GM12878 (cell line): ENCODE measurements at regions not wholly inside any gene's neighbourhood (a gene's known extent, or its start where the extent isn't known, plus 50 kb on each side); places are given as distances from the start of the nearest gene placed in this dataset.

ENCODE experiments used
- ATAC-seq: fragments of 200-7000 bp; cut with Tn5 transposase; 3 replicates; pipeline ENCODE4 v1.9.1; 2020; ENCODE audit warnings: mild to moderate bottlenecking, moderate library complexity
- BruUV-seq: library from RNA; stranded (reverse); fragments of 400-500 nt; replicated peaks from 2 replicates; lab custom pipeline; 2021; lab: Mats Ljungman, UMichigan
- CTCF ChIA-PET: fragments of 300-600 bp; sonication (Branson Sonifier 250); formaldehyde crosslinking; extraction: SDS; loops from one replicate; lab custom pipeline; 2021; ENCODE audit warnings: inconsistent platforms; lab: Yijun Ruan, JAX
- POLR2A ChIA-PET: fragments of 350-600 bp; formaldehyde crosslinking; extraction: SDS; loops from one replicate; lab custom pipeline; 2021; ENCODE audit warnings: inconsistent platforms; lab: Charles Lee
- RAD21 ChIA-PET: fragments of 300-600 bp; sonication (Branson Sonifier 250); formaldehyde crosslinking; loops from one replicate; lab custom pipeline; 2023; ENCODE audit warnings: antibody characterized with exemption; ENCODE audit not compliant: unreplicated experiment; lab: Charles Lee
- SMC1A ChIA-PET: fragments of 300-600 bp; sonication (Branson Sonifier 250); formaldehyde crosslinking; loops from one replicate; lab custom pipeline; 2023; ENCODE audit not compliant: unreplicated experiment, uncharacterized antibody; lab: Charles Lee
- DNase-seq: peaks from one replicate; pipeline ENCODE4 v3.0.0-alpha.2; 2011; ENCODE audit warnings: low read depth, low spot score
- FAIRE-seq: peaks from 3 replicates; lab custom pipeline; 2011; peaks lifted over from hg19 to GRCh38; lab: Jason Lieb, UNC
- H2AFZ ChIP-seq: 2 replicates; pipeline ENCODE4 v1.6.0; 2011; ENCODE audit warnings: low read depth, low read length, control low read depth; ENCODE audit not compliant: control insufficient read depth
- H3K27ac ChIP-seq: 2 replicates; pipeline ENCODE4 v1.5.1; 2011; ENCODE audit warnings: control low read depth; ENCODE audit not compliant: control insufficient read depth, insufficient read depth
- H3K27me3 ChIP-seq, 2 experiments: replicated peaks in 1 of 2; 2 replicates each; pipeline versions ENCODE4 v1.6.0 to v1.6.1; 2011; ENCODE audit warnings: low read length in 1 of 2; ENCODE audit not compliant: control insufficient read depth in 2 of 2, insufficient read depth in 2 of 2
- H3K36me3 ChIP-seq, 2 experiments: 2 replicates each; pipeline ENCODE4 v1.5.1; 2011; ENCODE audit warnings: low read length in 1 of 2; ENCODE audit not compliant: control insufficient read depth in 2 of 2, insufficient read depth in 2 of 2
- H3K4me1 ChIP-seq: 2 replicates; pipeline ENCODE4 v1.6.1; 2011; ENCODE audit warnings: mild to moderate bottlenecking, low read length, moderate library complexity, mixed read lengths; ENCODE audit not compliant: control insufficient read depth, insufficient read depth
- H3K4me2 ChIP-seq: 2 replicates; pipeline ENCODE4 v1.6.0; 2011; ENCODE audit warnings: control low read depth; ENCODE audit not compliant: control insufficient read depth, insufficient read depth
- H3K4me3 ChIP-seq: fragments of 200-600 bp; sonication (generic); 2 replicates; pipeline ENCODE4 v1.5.1; 2016
- H3K79me2 ChIP-seq: 2 replicates; pipeline ENCODE4 v1.6.0; 2011; ENCODE audit warnings: low read length; ENCODE audit not compliant: control insufficient read depth, insufficient read depth
- H3K9ac ChIP-seq: 2 replicates; pipeline ENCODE4 v1.8.0; 2011; ENCODE audit warnings: low read length, control low read depth, mixed read lengths; ENCODE audit not compliant: control insufficient read depth, insufficient read depth
- H3K9me3 ChIP-seq: replicated peaks from 3 replicates; pipeline ENCODE4 v1.5.1; 2011; ENCODE audit warnings: mild to moderate bottlenecking, low read length; ENCODE audit not compliant: control insufficient read depth, insufficient read depth
- H4K20me1 ChIP-seq: 2 replicates; pipeline ENCODE4 v1.6.0; 2011; ENCODE audit not compliant: control insufficient read depth, insufficient read depth
- BRCA1 ChIP-seq: IDR thresholded peaks from 2 replicates; pipeline ENCODE4 v1.6.1; 2011; ENCODE audit warnings: low read depth, low read length, improper control_type of control experiment
- CBX5 ChIP-seq: sonication (generic); IDR thresholded peaks from 2 replicates; pipeline ENCODE4 v1.6.1; 2016; ENCODE audit warnings: low read depth, moderate library complexity, mild to moderate bottlenecking, inconsistent platforms
- CREB1 ChIP-seq: IDR thresholded peaks from 2 replicates; pipeline ENCODE4 v1.6.1; 2012; ENCODE audit warnings: low read depth, mild to moderate bottlenecking, inconsistent platforms
- CREM ChIP-seq: IDR thresholded peaks from 2 replicates; pipeline ENCODE4 v1.6.1; 2014; ENCODE audit warnings: antibody characterized with exemption, low read depth
- JUNB ChIP-seq: IDR thresholded peaks from 2 replicates; pipeline ENCODE4 v1.6.1; 2016; ENCODE audit warnings: antibody characterized with exemption, mild to moderate bottlenecking
- JUND ChIP-seq: IDR thresholded peaks from 2 replicates; pipeline ENCODE4 v1.6.1; 2012; ENCODE audit warnings: low read depth, mild to moderate bottlenecking, low read length, improper control_type of control experiment, moderate library complexity
- NFIC ChIP-seq: IDR thresholded peaks from 2 replicates; pipeline ENCODE4 v1.6.1; 2012; ENCODE audit warnings: low read depth, mild to moderate bottlenecking, inconsistent platforms, low read length, moderate library complexity
- RELA ChIP-seq: fragments of 450-650 bp; IDR thresholded peaks from 2 replicates; pipeline ENCODE4 v1.8.0; 2014; ENCODE audit warnings: borderline replicate concordance; ENCODE audit not compliant: partially characterized antibody
- RFX5 ChIP-seq: IDR thresholded peaks from 2 replicates; pipeline ENCODE4 v1.6.1; 2011; ENCODE audit warnings: low read depth, low read length, improper control_type of control experiment
- SREBF1 ChIP-seq: IDR thresholded peaks from 2 replicates; pipeline ENCODE4 v1.6.1; 2012; ENCODE audit warnings: mild to moderate bottlenecking, low read length
- SRF ChIP-seq, 2 experiments: IDR thresholded peaks; 2 replicates each; pipeline ENCODE4 v1.6.1; 2011; ENCODE audit warnings: low read depth in 2 of 2, low read length in 2 of 2, mild to moderate bottlenecking in 1 of 2, moderate library complexity in 1 of 2
- SUPT20H ChIP-seq: IDR thresholded peaks from 2 replicates; pipeline ENCODE4 v1.6.1; 2011; ENCODE audit warnings: low read depth, mild to moderate bottlenecking, low read length, moderate library complexity, borderline replicate concordance; ENCODE audit not compliant: control insufficient read depth
- TARDBP ChIP-seq: IDR thresholded peaks from 2 replicates; pipeline ENCODE4 v1.6.1; 2016; ENCODE audit warnings: borderline replicate concordance
- TBL1XR1 ChIP-seq: IDR thresholded peaks from 2 replicates; pipeline ENCODE4 v1.6.1; 2012; ENCODE audit warnings: low read depth, low read length, improper control_type of control experiment
- TCF12 ChIP-seq: IDR thresholded peaks from 2 replicates; pipeline ENCODE4 v1.6.1; 2011; ENCODE audit warnings: low read depth, mild to moderate bottlenecking, low read length
- ZBED1 ChIP-seq: IDR thresholded peaks from 2 replicates; pipeline ENCODE4 v1.6.1; 2016; ENCODE audit warnings: borderline replicate concordance
- WGBS: methylation state at CpG from one replicate; pipeline ENCODE4 v1.1.6; 2016; ENCODE audit warnings: low lambda C conversion rate; ENCODE audit not compliant: insufficient replicate concordance, insufficient coverage; ENCODE audit errors: missing lambda C conversion rate; 5-methylcytosine and 5-hydroxymethylcytosine counted together
- in situ Hi-C: fragments of 300-500 bp; cut with MboI; formaldehyde crosslinking; loops from 9 replicates; pipeline ENCODE4 v1.14.3; 2018; ENCODE audit warnings: mixed read lengths
- intact Hi-C: fragments of 100-400 bp; cut with micrococcal nuclease; formaldehyde crosslinking; loops from one replicate; pipeline ENCODE4 v1.14.2; 2022; ENCODE audit not compliant: unreplicated experiment
- TF ChIP-seq, protein P1 (sequence below): fragments of 450-650 bp; IDR thresholded peaks from 2 replicates; pipeline ENCODE4 v1.6.1; 2017; ENCODE audit warnings: borderline replicate concordance
- TF ChIP-seq, protein P2 (sequence below): fragments of 450-650 bp; IDR thresholded peaks from 2 replicates; pipeline ENCODE4 v1.6.1; 2017; ENCODE audit warnings: low read depth, mild to moderate bottlenecking, moderate library complexity

DNA sequence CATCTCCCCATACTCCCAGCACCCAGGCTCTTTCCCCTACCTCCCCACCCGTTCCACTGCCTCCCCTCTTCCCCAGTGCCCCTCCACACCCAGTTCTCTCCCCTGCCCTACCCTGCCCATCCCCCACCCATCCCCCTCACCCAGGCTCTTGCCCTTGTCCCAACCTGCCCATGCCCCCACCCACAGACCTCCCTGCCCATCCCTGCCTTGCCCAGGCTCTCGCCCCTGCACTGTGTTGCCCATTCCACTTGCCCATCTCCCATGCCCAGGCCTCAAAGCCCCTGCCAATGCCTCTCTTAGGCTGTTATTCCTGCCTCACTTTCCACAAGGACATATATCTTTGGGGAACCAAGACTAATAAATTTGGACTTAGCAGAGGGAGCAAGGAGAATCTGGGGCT lies 262.6 kb upstream of the CXCL12 start:
- H3K79me2 ChIP-seq = no peaks in the 10 kb centered on the region
- no peak overlapping the region for H3K27ac ChIP-seq
- no peaks in the 10 kb centered on the region for H3K36me3 ChIP-seq
- 0% methylated on average over 1 of the region's 2 CpGs for WGBS
- TF ChIP-seq ZBED1 (no peak), RELA (no peak), BRCA1 (no peak), RFX5 (no peak), SUPT20H (no peak), NFIC (no peak), SRF (IDR thresholded peaks at IDR 0.05; ENCODE audit: low read depth in 2 of 2, low read length in 2 of 2) (no peak), CREM (no peak), CBX5 (no peak), TARDBP (no peak), JUNB (no peak), TBL1XR1 (no peak), CREB1 (no peak), SREBF1 (no peak), JUND (no peak), TCF12 (no peak)
- TF ChIP-seq, protein P1, sequence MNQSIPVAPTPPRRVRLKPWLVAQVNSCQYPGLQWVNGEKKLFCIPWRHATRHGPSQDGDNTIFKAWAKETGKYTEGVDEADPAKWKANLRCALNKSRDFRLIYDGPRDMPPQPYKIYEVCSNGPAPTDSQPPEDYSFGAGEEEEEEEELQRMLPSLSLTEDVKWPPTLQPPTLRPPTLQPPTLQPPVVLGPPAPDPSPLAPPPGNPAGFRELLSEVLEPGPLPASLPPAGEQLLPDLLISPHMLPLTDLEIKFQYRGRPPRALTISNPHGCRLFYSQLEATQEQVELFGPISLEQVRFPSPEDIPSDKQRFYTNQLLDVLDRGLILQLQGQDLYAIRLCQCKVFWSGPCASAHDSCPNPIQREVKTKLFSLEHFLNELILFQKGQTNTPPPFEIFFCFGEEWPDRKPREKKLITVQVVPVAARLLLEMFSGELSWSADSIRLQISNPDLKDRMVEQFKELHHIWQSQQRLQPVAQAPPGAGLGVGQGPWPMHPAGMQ = no peak
- TF ChIP-seq, protein P2, sequence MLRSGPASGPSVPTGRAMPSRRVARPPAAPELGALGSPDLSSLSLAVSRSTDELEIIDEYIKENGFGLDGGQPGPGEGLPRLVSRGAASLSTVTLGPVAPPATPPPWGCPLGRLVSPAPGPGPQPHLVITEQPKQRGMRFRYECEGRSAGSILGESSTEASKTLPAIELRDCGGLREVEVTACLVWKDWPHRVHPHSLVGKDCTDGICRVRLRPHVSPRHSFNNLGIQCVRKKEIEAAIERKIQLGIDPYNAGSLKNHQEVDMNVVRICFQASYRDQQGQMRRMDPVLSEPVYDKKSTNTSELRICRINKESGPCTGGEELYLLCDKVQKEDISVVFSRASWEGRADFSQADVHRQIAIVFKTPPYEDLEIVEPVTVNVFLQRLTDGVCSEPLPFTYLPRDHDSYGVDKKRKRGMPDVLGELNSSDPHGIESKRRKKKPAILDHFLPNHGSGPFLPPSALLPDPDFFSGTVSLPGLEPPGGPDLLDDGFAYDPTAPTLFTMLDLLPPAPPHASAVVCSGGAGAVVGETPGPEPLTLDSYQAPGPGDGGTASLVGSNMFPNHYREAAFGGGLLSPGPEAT = no peak
- TF ChIP-seq, all 136 proteins: peak for 0
- no peak overlapping the region for H3K9ac ChIP-seq
- FAIRE-seq = no peak
- H3K4me1 ChIP-seq = no peaks in the 10 kb centered on the region
- no peak for ATAC-seq
- no peak for DNase-seq
- H2AFZ ChIP-seq = no peak overlapping the region
- H4K20me1 ChIP-seq = no peaks in the 10 kb centered on the region
- no TSS peak for BruUV-seq
- no peaks in the 10 kb centered on the region for H3K9me3 ChIP-seq
- H3K4me3 ChIP-seq = no peak overlapping the region
- SMC1A ChIA-PET = no interaction called here
- RAD21 ChIA-PET = no interaction called here
- in situ Hi-C loops = no loop called here
- CTCF ChIA-PET = no interaction called here
- intact Hi-C loops = no loop called here
- POLR2A ChIA-PET = no interaction called here
- no peaks in the 10 kb centered on the region for H3K27me3 ChIP-seq
- H3K4me2 ChIP-seq = no peak overlapping the region
